AG09309 (cell line): ENCODE measurements at regions not wholly inside any gene's neighbourhood (a gene's known extent, or its start where the extent isn't known, plus 50 kb on each side); places are given as distances from the start of the nearest gene placed in this dataset.

Source experiments
- DNase-seq: peaks from one replicate; pipeline ENCODE4 v3.0.0-alpha.2; 2010; ENCODE audit warnings: low read depth
- H3K4me3 ChIP-seq: 2 replicates; pipeline ENCODE4 v1.5.1; 2011; ENCODE audit warnings: mild to moderate bottlenecking, low read depth, low read length, moderate library complexity; ENCODE audit not compliant: control insufficient read depth
- CTCF ChIP-seq: IDR thresholded peaks from 2 replicates; pipeline ENCODE4 v1.5.1; 2011; ENCODE audit warnings: mild to moderate bottlenecking, low read depth, low read length, inconsistent platforms; ENCODE audit not compliant: insufficient read depth, control insufficient read depth; ENCODE audit errors: missing control alignments

DNA sequence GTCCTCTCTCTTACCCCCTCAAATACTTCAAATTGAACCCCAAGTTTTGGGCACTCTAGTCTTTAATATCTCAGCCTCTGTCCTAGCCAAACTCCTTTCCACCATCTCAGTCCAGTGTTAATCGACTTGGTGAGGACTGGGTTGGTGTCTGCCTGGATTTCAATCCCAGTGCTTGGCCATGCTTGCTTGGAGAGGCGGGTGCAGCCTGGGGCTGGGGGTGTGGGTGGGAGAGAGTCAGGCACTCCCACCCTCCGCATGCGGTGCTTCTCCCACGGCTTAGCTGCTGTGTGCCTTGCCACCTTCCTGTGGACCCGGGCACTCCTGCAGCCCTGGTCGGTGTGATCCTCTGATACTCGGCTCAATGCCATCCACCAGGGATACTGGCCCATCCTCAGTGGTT lies 220.8 kb upstream of the HDAC4 start:
- TF ChIP-seq CTCF, result no peak

DNA sequence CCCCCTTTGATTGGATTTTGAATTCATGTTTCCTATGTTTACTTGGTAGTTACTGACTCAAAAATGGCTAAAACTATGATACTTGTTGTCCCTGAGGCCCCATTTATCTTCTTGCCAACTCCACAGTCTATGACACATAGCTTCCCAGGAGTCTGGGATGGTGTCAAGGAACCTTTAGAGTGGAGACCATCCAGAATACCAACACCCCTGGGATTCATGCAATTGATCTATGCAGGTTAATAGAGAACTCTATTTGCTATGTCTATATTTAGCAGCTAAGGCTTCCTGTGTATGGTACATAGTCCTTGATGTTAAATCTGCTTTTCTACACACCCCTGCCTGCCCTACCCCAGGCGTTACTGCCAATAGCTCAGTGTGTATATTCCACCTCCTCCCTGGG lies 218.5 kb upstream of the HDAC4 start:
- DNase-seq, result no peak
- H3K4me3 ChIP-seq, result no peak overlapping the region
- no peak for TF ChIP-seq CTCF

More for the DNA sequence above, 220.8 kb upstream of the HDAC4 start:
- no peak overlapping the region for H3K4me3 ChIP-seq
- no peak for DNase-seq

DNA sequence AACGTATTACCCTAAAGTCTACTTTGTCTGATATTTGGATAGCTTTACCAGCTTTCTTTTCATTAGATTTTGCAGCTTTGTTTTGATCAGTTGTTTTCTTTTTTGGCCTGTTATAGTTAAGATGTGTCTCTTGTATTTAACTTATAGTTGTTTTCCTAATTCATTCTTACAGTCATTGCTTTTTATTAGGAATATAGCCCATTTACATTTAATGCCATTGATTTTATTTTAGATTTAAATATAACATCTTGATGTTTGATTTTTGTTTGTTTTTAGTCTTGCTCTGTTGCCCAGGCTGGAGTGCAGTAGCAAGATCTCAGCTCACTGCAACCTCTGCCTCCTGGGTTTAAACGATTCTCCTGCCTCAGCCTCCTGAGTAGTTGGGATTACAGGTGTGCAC lies 215.9 kb upstream of the HDAC4 start:
- H3K4me3 ChIP-seq, result no peak overlapping the region
- TF ChIP-seq CTCF, result no peak
- no peak for DNase-seq

DNA sequence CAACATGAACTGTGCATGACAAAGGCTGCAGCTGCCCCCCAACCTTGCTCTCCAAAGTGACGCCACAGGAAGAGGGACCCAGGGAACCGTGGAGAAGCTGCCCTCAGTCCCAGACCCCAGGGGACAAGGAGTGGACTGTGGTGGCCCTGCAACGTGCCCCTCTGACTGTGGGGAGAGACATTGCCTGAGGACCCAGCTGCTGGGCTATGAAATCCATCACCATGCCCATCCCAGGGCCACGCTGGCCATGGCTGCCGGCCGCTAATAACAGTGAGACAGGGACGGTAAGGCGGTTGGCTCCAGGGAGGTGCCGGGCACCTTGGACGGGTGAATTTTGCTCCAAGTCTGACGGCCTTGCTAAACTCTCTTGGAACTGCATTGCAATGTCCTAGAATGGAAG lies 211.3 kb upstream of the HDAC4 start:
- DNase-seq, result no peak
- TF ChIP-seq CTCF, result no peak

GRCh38 chr2:239611222-239611795 lies 210.5 kb upstream of the HDAC4 start:
- no peak for DNase-seq
- no peak overlapping the region for H3K4me3 ChIP-seq

More for the DNA sequence above, 211.3 kb upstream of the HDAC4 start:
- H3K4me3 ChIP-seq, result no peak overlapping the region

GRCh38 chr2:239610457-239611221 lies 209.8 kb upstream of the HDAC4 start:
- DNase-seq, result no peak
- H3K4me3 ChIP-seq, result no peak overlapping the region
- TF ChIP-seq CTCF, result no peak

More at GRCh38 chr2:239611222-239611795, 210.5 kb upstream of the HDAC4 start:
- no peak for TF ChIP-seq CTCF
